ENCODE measurements at regions not wholly inside any gene's neighbourhood (a gene's known extent, or its start where the extent isn't known, plus 50 kb on each side); places are given as distances from the start of the nearest gene placed in this dataset.
"Not testable (repeated sequence)": the region's sequence is repeated elsewhere in the genome, so short reads cannot be mapped to it uniquely, and the experiment has no call there.

DNA sequence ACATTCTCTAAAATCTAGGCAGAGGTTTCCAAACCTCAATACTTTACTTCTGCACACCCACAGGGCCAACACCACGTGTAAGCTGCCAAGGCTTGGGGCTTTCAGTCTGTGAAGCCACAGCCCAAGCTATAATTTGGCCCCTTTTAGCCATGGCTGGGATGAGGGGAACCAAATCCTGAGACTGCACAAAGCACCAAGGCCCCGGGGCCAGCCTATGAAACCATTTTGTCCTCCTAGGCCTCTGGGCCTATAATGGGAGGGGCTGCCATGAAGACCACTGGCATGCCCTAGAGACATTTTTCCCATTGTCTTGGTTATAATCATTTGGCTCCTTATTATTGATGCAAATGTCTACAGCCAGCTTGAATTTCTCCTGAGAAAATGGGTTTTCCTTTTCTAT, 513.0 kb upstream of the ADGRB3 start:
- DNase-seq (ENCODE audit: low spot score in 2 of 2) (no peak), ATAC-seq (replicated peaks; ENCODE audit: extremely low read depth, poor library complexity, severe bottlenecking) (no peak)
- H3K9me3 Mint-ChIP-seq: peaks cover 10% of the 10 kb centered on the region
- H3K4me1 Mint-ChIP-seq: no peaks in the 10 kb centered on the region
- no peaks in the 10 kb centered on the region for H3K27me3 Mint-ChIP-seq
- H3K36me3 Mint-ChIP-seq (ENCODE audit: insufficient read depth): no peaks in the 10 kb centered on the region
- H3K27ac Mint-ChIP-seq (ENCODE audit: low read depth): no peak overlapping the region
- H3K4me3 Mint-ChIP-seq: no peak overlapping the region

DNA sequence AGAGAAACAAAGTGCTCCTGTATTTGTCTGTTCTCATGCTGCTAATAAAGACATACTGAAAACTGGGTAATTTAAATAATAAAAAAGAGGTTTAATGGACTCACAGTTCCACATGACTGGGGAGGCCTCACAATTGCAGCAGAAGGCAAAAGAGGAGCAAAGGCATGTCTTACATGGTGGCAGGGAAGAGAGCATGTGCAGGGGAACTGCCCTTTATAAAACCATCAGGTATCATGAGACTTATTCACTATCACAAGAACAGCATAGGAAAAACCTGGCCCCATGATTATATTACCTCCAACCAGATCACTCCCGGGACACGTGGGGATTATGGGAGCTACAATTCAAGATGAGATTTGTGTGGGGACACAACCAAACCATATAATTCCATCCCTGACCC, 514.1 kb upstream of the ADGRB3 start:
- not testable (repeated sequence) for H3K4me1 Mint-ChIP-seq; H3K27ac Mint-ChIP-seq (ENCODE audit: low read depth); H3K27me3 Mint-ChIP-seq; DNase-seq (ENCODE audit: low spot score in 2 of 2); H3K4me3 Mint-ChIP-seq; ATAC-seq (replicated peaks; ENCODE audit: extremely low read depth, poor library complexity, severe bottlenecking); H3K36me3 Mint-ChIP-seq (ENCODE audit: insufficient read depth)
- H3K9me3 Mint-ChIP-seq: peaks cover 10% of the 10 kb centered on the region

- Mint-ChIP-seq H3K4me3 (no peak overlapping the region), H3K27me3 (no peaks in the 10 kb centered on the region), H3K4me1 (no peaks in the 10 kb centered on the region), H3K27ac (ENCODE audit: low read depth) (no peak overlapping the region), H3K36me3 (ENCODE audit: insufficient read depth) (no peaks in the 10 kb centered on the region), H3K9me3 (peaks cover 10% of the 10 kb centered on the region)
- ATAC-seq (replicated peaks; ENCODE audit: extremely low read depth, poor library complexity, severe bottlenecking) (no peak), DNase-seq (ENCODE audit: low spot score in 2 of 2) (no peak)
Observed at GRCh38 chr6:68114463-68115047, 520.5 kb upstream of the ADGRB3 start.

DNA sequence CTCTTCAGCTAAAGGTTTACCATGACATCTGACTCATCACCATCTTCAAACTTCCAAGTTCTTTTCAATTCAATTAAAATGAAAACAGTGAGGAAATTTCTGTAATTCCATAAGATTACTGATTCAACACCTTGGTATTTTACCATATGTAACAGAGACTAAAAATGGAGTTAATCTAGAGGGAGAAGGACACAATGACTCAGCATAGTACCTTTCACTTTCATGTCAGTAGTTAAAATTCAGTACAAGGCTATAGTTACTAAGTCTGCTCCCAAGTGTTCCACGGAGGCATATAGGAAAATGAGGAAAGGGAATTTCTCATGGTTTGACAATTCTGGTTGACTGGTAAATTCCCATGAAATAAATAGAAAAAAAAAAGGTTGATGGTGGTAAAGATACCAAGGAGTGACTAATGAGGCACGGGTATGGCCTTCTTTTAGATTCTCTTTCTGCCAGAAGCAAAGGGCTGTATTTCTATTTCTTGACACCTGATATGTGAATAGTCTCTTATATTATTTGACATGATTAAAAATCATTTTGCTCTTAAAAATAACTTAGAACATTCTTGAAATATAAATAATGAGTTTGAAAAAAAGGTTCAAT, 526.7 kb upstream of the ADGRB3 start:
- Mint-ChIP-seq H3K27me3 (no peaks in the 10 kb centered on the region), H3K4me1 (no peaks in the 10 kb centered on the region), H3K9me3 (peaks cover 10% of the 10 kb centered on the region), H3K36me3 (ENCODE audit: insufficient read depth) (no peaks in the 10 kb centered on the region), H3K4me3 (no peak overlapping the region), H3K27ac (ENCODE audit: low read depth) (no peak overlapping the region)
- DNase-seq (ENCODE audit: low spot score in 2 of 2) (no peak), ATAC-seq (replicated peaks; ENCODE audit: extremely low read depth, poor library complexity, severe bottlenecking) (no peak)

DNA sequence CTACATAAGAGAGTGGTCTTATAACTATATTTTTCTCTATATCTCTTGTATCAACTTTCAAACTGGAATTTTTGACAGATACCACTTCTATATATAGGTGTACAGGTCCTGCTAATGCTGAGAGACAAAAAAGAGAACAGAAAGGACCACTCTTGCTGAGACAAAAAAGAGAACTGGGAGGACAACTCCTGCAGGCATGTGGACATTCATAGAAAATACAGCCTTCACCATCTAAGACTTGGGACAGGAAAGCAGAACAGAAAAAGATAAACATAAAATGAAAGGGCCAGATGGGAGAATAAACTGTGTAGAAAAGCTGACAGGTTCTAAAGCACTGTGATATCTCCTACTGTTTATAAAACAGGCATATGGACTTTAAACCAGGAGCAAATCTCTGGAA, 541.0 kb upstream of the ADGRB3 start:
- H3K9me3 Mint-ChIP-seq: peaks cover 22% of the 10 kb centered on the region
- H3K4me1 Mint-ChIP-seq: no peaks in the 10 kb centered on the region
- H3K27ac Mint-ChIP-seq (ENCODE audit: low read depth): no peak overlapping the region
- ATAC-seq (replicated peaks; ENCODE audit: extremely low read depth, poor library complexity, severe bottlenecking) (no peak), DNase-seq (ENCODE audit: low spot score in 2 of 2) (no peak)
- H3K27me3 Mint-ChIP-seq: no peaks in the 10 kb centered on the region
- H3K4me3 Mint-ChIP-seq: no peak overlapping the region
- no peaks in the 10 kb centered on the region for H3K36me3 Mint-ChIP-seq (ENCODE audit: insufficient read depth)

DNA sequence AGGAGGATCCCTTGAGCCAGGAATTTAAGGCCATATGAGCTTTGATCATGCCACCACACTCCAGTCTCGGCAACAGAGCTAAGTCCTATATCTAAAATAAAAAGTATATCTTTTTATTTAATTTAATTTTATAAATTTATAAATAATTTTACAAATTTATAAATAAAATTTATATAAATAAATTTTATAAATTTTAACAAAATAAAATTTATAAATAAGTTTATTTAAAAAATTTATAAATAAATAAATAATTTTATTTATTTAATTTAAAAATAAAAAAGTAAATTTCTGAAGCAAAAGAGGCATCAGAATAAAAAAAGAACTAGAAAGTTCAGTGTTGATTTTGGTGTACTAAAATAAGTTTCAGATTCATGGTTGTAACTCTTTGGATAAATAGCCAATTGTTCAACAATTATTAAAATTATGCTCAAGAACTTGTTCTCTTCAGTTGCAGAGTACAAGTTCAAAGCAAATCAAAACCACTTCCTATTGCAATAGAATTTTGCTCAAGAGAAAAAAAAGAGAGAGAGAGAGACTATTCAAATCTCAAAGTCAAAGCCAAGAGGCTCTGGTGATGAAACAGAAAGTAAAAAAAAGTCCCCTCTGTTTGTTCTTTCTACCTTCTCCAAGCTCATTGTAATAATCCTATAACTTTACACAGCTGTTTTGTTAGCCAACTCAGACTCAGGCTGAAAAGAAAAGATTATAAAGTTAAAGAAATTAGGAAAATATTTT, 547.5 kb upstream of the ADGRB3 start:
- H3K9me3 Mint-ChIP-seq: peaks cover 7% of the 10 kb centered on the region
- H3K36me3 Mint-ChIP-seq (ENCODE audit: insufficient read depth): no peaks in the 10 kb centered on the region
- H3K27ac Mint-ChIP-seq (ENCODE audit: low read depth): no peak overlapping the region
- DNase-seq (ENCODE audit: low spot score in 2 of 2): no peak
- H3K27me3 Mint-ChIP-seq: no peaks in the 10 kb centered on the region
- H3K4me1 Mint-ChIP-seq: no peaks in the 10 kb centered on the region
- no peak for ATAC-seq (replicated peaks; ENCODE audit: extremely low read depth, poor library complexity, severe bottlenecking)
- no peak overlapping the region for H3K4me3 Mint-ChIP-seq

- no peaks in the 10 kb centered on the region for H3K4me1 Mint-ChIP-seq
- ATAC-seq (replicated peaks; ENCODE audit: extremely low read depth, poor library complexity, severe bottlenecking) (no peak), DNase-seq (ENCODE audit: low spot score in 2 of 2) (no peak)
- no peak overlapping the region for H3K4me3 Mint-ChIP-seq
- no peaks in the 10 kb centered on the region for H3K27me3 Mint-ChIP-seq
- H3K27ac Mint-ChIP-seq (ENCODE audit: low read depth): no peak overlapping the region
- H3K9me3 Mint-ChIP-seq: peaks cover 7% of the 10 kb centered on the region
- no peaks in the 10 kb centered on the region for H3K36me3 Mint-ChIP-seq (ENCODE audit: insufficient read depth)
Observed at GRCh38 chr6:68086199-68086598, 548.9 kb upstream of the ADGRB3 start.

- H3K4me3 Mint-ChIP-seq; H3K9me3 Mint-ChIP-seq; H3K27ac Mint-ChIP-seq (ENCODE audit: low read depth); H3K36me3 Mint-ChIP-seq (ENCODE audit: insufficient read depth); ATAC-seq (replicated peaks; ENCODE audit: extremely low read depth, poor library complexity, severe bottlenecking); DNase-seq (ENCODE audit: low spot score in 2 of 2); H3K27me3 Mint-ChIP-seq; H3K4me1 Mint-ChIP-seq: not testable (repeated sequence)
Observed at GRCh38 chr6:68085599-68085998, 549.5 kb upstream of the ADGRB3 start.

GRCh38 chr6:68082086-68082485, 553.0 kb upstream of the ADGRB3 start:
- Mint-ChIP-seq H3K4me3 (no peak overlapping the region), H3K9me3 (peaks cover 9% of the 10 kb centered on the region), H3K27ac (ENCODE audit: low read depth) (no peak overlapping the region), H3K36me3 (ENCODE audit: insufficient read depth) (no peaks in the 10 kb centered on the region), H3K27me3 (no peaks in the 10 kb centered on the region), H3K4me1 (no peaks in the 10 kb centered on the region)
- ATAC-seq (replicated peaks; ENCODE audit: extremely low read depth, poor library complexity, severe bottlenecking): no peak
- DNase-seq (ENCODE audit: low spot score in 2 of 2): no peak

- no peak for DNase-seq (ENCODE audit: low spot score in 2 of 2)
- no peak overlapping the region for H3K27ac Mint-ChIP-seq (ENCODE audit: low read depth)
- H3K36me3 Mint-ChIP-seq (ENCODE audit: insufficient read depth): no peaks in the 10 kb centered on the region
- no peaks in the 10 kb centered on the region for H3K27me3 Mint-ChIP-seq
- no peaks in the 10 kb centered on the region for H3K4me1 Mint-ChIP-seq
- H3K9me3 Mint-ChIP-seq: peaks cover 13% of the 10 kb centered on the region
- no peak for ATAC-seq (replicated peaks; ENCODE audit: extremely low read depth, poor library complexity, severe bottlenecking)
- no peak overlapping the region for H3K4me3 Mint-ChIP-seq
Observed at GRCh38 chr6:68080074-68080473, 555.0 kb upstream of the ADGRB3 start.

DNA sequence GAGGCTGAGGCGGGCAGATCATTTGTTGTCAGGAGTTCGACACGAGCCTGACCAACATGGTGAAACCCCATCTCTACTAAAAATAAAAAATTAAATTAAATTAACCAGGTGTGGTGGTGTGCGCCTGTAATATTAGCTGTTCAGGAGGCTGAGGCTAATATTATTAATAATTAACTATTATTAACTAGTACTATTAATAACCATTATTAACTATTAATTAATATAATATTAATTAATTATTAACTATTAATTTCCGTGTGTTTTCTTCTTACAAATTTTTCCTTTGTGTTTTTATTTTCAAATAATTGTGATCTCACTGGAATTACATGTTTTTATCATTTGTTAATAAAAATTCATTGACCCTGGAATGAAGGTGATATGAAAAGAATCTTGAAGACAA, 557.4 kb upstream of the ADGRB3 start:
- H3K9me3 Mint-ChIP-seq: peaks cover 13% of the 10 kb centered on the region
- no peak for DNase-seq (ENCODE audit: low spot score in 2 of 2)
- no peak overlapping the region for H3K27ac Mint-ChIP-seq (ENCODE audit: low read depth)
- no peaks in the 10 kb centered on the region for H3K27me3 Mint-ChIP-seq
- ATAC-seq (replicated peaks; ENCODE audit: extremely low read depth, poor library complexity, severe bottlenecking): no peak
- H3K4me1 Mint-ChIP-seq: no peaks in the 10 kb centered on the region
- no peak overlapping the region for H3K4me3 Mint-ChIP-seq
- no peaks in the 10 kb centered on the region for H3K36me3 Mint-ChIP-seq (ENCODE audit: insufficient read depth)

GRCh38 chr6:68071740-68072139, 563.3 kb upstream of the ADGRB3 start:
- no peaks in the 10 kb centered on the region for H3K36me3 Mint-ChIP-seq (ENCODE audit: insufficient read depth)
- H3K9me3 Mint-ChIP-seq: peaks cover 26% of the 10 kb centered on the region
- no peak overlapping the region for H3K27ac Mint-ChIP-seq (ENCODE audit: low read depth)
- DNase-seq (ENCODE audit: low spot score in 2 of 2) (no peak), ATAC-seq (replicated peaks; ENCODE audit: extremely low read depth, poor library complexity, severe bottlenecking) (no peak)
- no peak overlapping the region for H3K4me3 Mint-ChIP-seq
- no peaks in the 10 kb centered on the region for H3K4me1 Mint-ChIP-seq
- no peaks in the 10 kb centered on the region for H3K27me3 Mint-ChIP-seq

All from central memory CD8-positive, alpha-beta T cell (primary cell).